GM12865 (cell line): ENCODE measurements at regions not wholly inside any gene's neighbourhood (a gene's known extent, or its start where the extent isn't known, plus 50 kb on each side); places are given as distances from the start of the nearest gene placed in this dataset.
"Not testable (repeated sequence)": the region's sequence is repeated elsewhere in the genome, so short reads cannot be mapped to it uniquely, and the experiment has no call there.

Source experiments
- DNase-seq: peaks from one replicate; pipeline ENCODE4 v3.0.0; 2010; ENCODE audit warnings: low read depth
- H3K4me3 ChIP-seq: 2 replicates; pipeline ENCODE4 v1.5.1; 2011; ENCODE audit warnings: mild to moderate bottlenecking, low read depth, low read length, control low read depth
- CTCF ChIP-seq: IDR thresholded peaks from 2 replicates; pipeline ENCODE4 v1.5.1; 2011; ENCODE audit warnings: low read length, control low read depth, low read depth, inconsistent platforms; ENCODE audit not compliant: insufficient read depth; ENCODE audit errors: missing control alignments

- DNase-seq, H3K4me3 ChIP-seq: not testable (repeated sequence)
These were observed 56.2 kb downstream of the SPATA31A6 start for GRCh38 chr9:42239445-42240260.

- not testable (repeated sequence) for H3K4me3 ChIP-seq, DNase-seq
These were observed 56.8 kb downstream of the SPATA31A6 start for GRCh38 chr9:42240261-42240579.

GRCh38 chr9:42243211-42243610 is 59.8 kb downstream of the SPATA31A6 start:
- not testable (repeated sequence) for DNase-seq, H3K4me3 ChIP-seq

- not testable (repeated sequence) for H3K4me3 ChIP-seq, DNase-seq
These were observed 60.4 kb downstream of the SPATA31A6 start for GRCh38 chr9:42243822-42244221.

GRCh38 chr9:42268729-42269128 is 85.3 kb downstream of the SPATA31A6 start:
- H3K4me3 ChIP-seq, DNase-seq: not testable (repeated sequence)

- DNase-seq, H3K4me3 ChIP-seq: not testable (repeated sequence)
These were observed 85.7 kb downstream of the SPATA31A6 start for GRCh38 chr9:42269171-42269570.

- not testable (repeated sequence) for DNase-seq, H3K4me3 ChIP-seq
These were observed 89.7 kb downstream of the SPATA31A6 start for GRCh38 chr9:42273191-42273590.

- DNase-seq = no peak
- H3K4me3 ChIP-seq = no peak overlapping the region
- TF ChIP-seq CTCF = no peak
These were observed 91.7 kb downstream of the SPATA31A6 start for GRCh38 chr9:42275141-42275540.

GRCh38 chr9:42282531-42283178 is 99.2 kb downstream of the SPATA31A6 start:
- H3K4me3 ChIP-seq, DNase-seq: not testable (repeated sequence)

GRCh38 chr9:42283179-42283543 is 99.7 kb downstream of the SPATA31A6 start:
- DNase-seq, H3K4me3 ChIP-seq: not testable (repeated sequence)

GRCh38 chr9:42286145-42286845 is 102.8 kb downstream of the SPATA31A6 start:
- DNase-seq = not testable (repeated sequence)

GRCh38 chr9:42288002-42288864 is 104.8 kb downstream of the SPATA31A6 start:
- DNase-seq, H3K4me3 ChIP-seq: not testable (repeated sequence)

More at GRCh38 chr9:42286145-42286845, 102.8 kb downstream of the SPATA31A6 start:
- H3K4me3 ChIP-seq = not testable (repeated sequence)

- not testable (repeated sequence) for DNase-seq, H3K4me3 ChIP-seq
These were observed 105.4 kb downstream of the SPATA31A6 start for GRCh38 chr9:42288865-42289229.

GRCh38 chr9:42300124-42300523 is 116.7 kb downstream of the SPATA31A6 start:
- H3K4me3 ChIP-seq, DNase-seq: not testable (repeated sequence)

GRCh38 chr9:42306625-42307024 is 123.2 kb downstream of the SPATA31A6 start:
- H3K4me3 ChIP-seq, DNase-seq: not testable (repeated sequence)

- H3K4me3 ChIP-seq, DNase-seq: not testable (repeated sequence)
These were observed 124.0 kb downstream of the SPATA31A6 start for GRCh38 chr9:42307449-42307848.

GRCh38 chr9:42310972-42311371 is 127.5 kb downstream of the SPATA31A6 start:
- DNase-seq = not testable (repeated sequence)

More at GRCh38 chr9:42310972-42311371, 127.5 kb downstream of the SPATA31A6 start:
- not testable (repeated sequence) for H3K4me3 ChIP-seq
